WTC11 (cell line): ENCODE measurements at regions not wholly inside any gene's neighbourhood (a gene's known extent, or its start where the extent isn't known, plus 50 kb on each side); places are given as distances from the start of the nearest gene placed in this dataset.

ENCODE experiments used
- ATAC-seq: fragments of 200-7000 bp; cut with Tn5 transposase; 2 replicates; pipeline ENCODE4 v1.10.0; 2021; ENCODE audit warnings: mild to moderate bottlenecking, moderate library complexity
- CTCF ChIA-PET: fragments of 300-600 bp; sonication (Branson Sonifier 250); formaldehyde crosslinking; loops from one replicate; lab custom pipeline; 2021; ENCODE audit warnings: antibody characterized with exemption; lab: Charles Lee
- POLR2A ChIA-PET: fragments of 350-600 bp; sonication (Branson Sonifier 250); formaldehyde crosslinking; loops from one replicate; lab custom pipeline; 2021; ENCODE audit warnings: antibody characterized with exemption; lab: Charles Lee
- DNase-seq: peaks from one replicate; pipeline ENCODE4 v3.0.0; 2021; ENCODE audit warnings: low spot score
- H3K27ac Mint-ChIP-seq: 2 replicates; pipeline ENCODE4 v1.8.0; 2021; ENCODE audit warnings: mixed read lengths
- H3K27me3 Mint-ChIP-seq: 2 replicates; pipeline ENCODE4 v1.8.0; 2021; ENCODE audit warnings: low read depth, mild to moderate bottlenecking, moderate library complexity, mixed read lengths
- H3K36me3 Mint-ChIP-seq: 2 replicates; pipeline ENCODE4 v1.8.0; 2021; ENCODE audit warnings: mixed read lengths
- H3K4me1 Mint-ChIP-seq: 2 replicates; pipeline ENCODE4 v1.8.0; 2022; ENCODE audit warnings: mixed read lengths
- H3K4me3 Mint-ChIP-seq: 2 replicates; pipeline ENCODE4 v1.8.0; 2021; ENCODE audit warnings: mild to moderate bottlenecking, moderate library complexity, mixed read lengths
- H3K9me3 Mint-ChIP-seq: 2 replicates; pipeline ENCODE4 v1.8.0; 2021; ENCODE audit warnings: mixed read lengths
- ESRRA ChIP-seq: sonication (generic); formaldehyde crosslinking; IDR thresholded peaks from 2 replicates; pipeline ENCODE4 v1.8.1; 2022; ENCODE audit warnings: mild to moderate bottlenecking, missing genetic modification reagents, borderline replicate concordance
- ETV6 ChIP-seq: sonication (generic); formaldehyde crosslinking; IDR thresholded peaks from 2 replicates; pipeline ENCODE4 v1.8.1; 2022; ENCODE audit warnings: mild to moderate bottlenecking, missing genetic modification reagents
- FOXP1 ChIP-seq: sonication (generic); formaldehyde crosslinking; IDR thresholded peaks from 2 replicates; pipeline ENCODE4 v1.8.0; 2022; ENCODE audit warnings: missing genetic modification reagents, mild to moderate bottlenecking, moderate library complexity, borderline replicate concordance
- IRF2 ChIP-seq: sonication (generic); formaldehyde crosslinking; IDR thresholded peaks from 2 replicates; pipeline ENCODE4 v1.8.0; 2022; ENCODE audit warnings: low read depth, missing genetic modification reagents, borderline replicate concordance
- MXD4 ChIP-seq: fragments of 250-450 bp; sonication (Bioruptor Pico); IDR thresholded peaks from 2 replicates; pipeline ENCODE4 v1.8.0; 2021; ENCODE audit warnings: mild to moderate bottlenecking, moderate library complexity, borderline replicate concordance
- NFE2L1 ChIP-seq: sonication (generic); formaldehyde crosslinking; IDR thresholded peaks from 2 replicates; pipeline ENCODE4 v1.8.1; 2023; ENCODE audit warnings: missing genetic modification reagents
- NFYB ChIP-seq: sonication (generic); formaldehyde crosslinking; conservative IDR thresholded peaks from 2 replicates; pipeline ENCODE4 v1.8.0; 2022; ENCODE audit warnings: low read depth, missing genetic modification reagents
- NR3C1 ChIP-seq: sonication (generic); formaldehyde crosslinking; conservative IDR thresholded peaks from 2 replicates; pipeline ENCODE4 v1.8.1; 2023; ENCODE audit warnings: low read depth, mild to moderate bottlenecking, missing genetic modification reagents
- SMAD3 ChIP-seq: sonication (generic); formaldehyde crosslinking; IDR thresholded peaks from 2 replicates; pipeline ENCODE4 v1.8.0; 2022; ENCODE audit warnings: missing genetic modification reagents, mild to moderate bottlenecking, borderline replicate concordance
- ZNF232 ChIP-seq: sonication (generic); formaldehyde crosslinking; IDR thresholded peaks from 2 replicates; pipeline ENCODE4 v1.8.0; 2022; ENCODE audit warnings: mild to moderate bottlenecking, missing genetic modification reagents
- ZNF317 ChIP-seq: sonication (generic); formaldehyde crosslinking; IDR thresholded peaks from 2 replicates; pipeline ENCODE4 v1.8.1; 2023; ENCODE audit warnings: low read depth, mild to moderate bottlenecking, moderate library complexity, missing genetic modification reagents, borderline replicate concordance
- TF ChIP-seq, protein P1 (sequence below): sonication (generic); formaldehyde crosslinking; IDR thresholded peaks from 2 replicates; pipeline ENCODE4 v1.8.1; 2023; ENCODE audit warnings: mild to moderate bottlenecking, missing genetic modification reagents, borderline replicate concordance
- TF ChIP-seq, protein P2 (sequence below): sonication (generic); formaldehyde crosslinking; conservative IDR thresholded peaks from 2 replicates; pipeline ENCODE4 v1.8.1; 2022; ENCODE audit warnings: mild to moderate bottlenecking, missing genetic modification reagents
- TF ChIP-seq, protein P3 (sequence below): sonication (generic); formaldehyde crosslinking; IDR thresholded peaks from 2 replicates; pipeline ENCODE4 v1.8.1; 2022; ENCODE audit warnings: missing genetic modification reagents, borderline replicate concordance
- TF ChIP-seq, protein P4 (sequence below): sonication (generic); formaldehyde crosslinking; IDR thresholded peaks from 2 replicates; pipeline ENCODE4 v1.8.1; 2023; ENCODE audit warnings: mild to moderate bottlenecking, missing genetic modification reagents, moderate library complexity
- TF ChIP-seq, protein P5 (sequence below): sonication (generic); formaldehyde crosslinking; IDR thresholded peaks from 2 replicates; pipeline ENCODE4 v1.8.1; 2022; ENCODE audit warnings: low read depth, missing genetic modification reagents, borderline replicate concordance
- TF ChIP-seq, protein P6 (sequence below): fragments of 250-450 bp; sonication (Bioruptor Pico); IDR thresholded peaks from 2 replicates; pipeline ENCODE4 v1.8.0; 2021; ENCODE audit warnings: mild to moderate bottlenecking
- TF ChIP-seq, protein P7 (sequence below): sonication (generic); formaldehyde crosslinking; IDR thresholded peaks from 2 replicates; pipeline ENCODE4 v1.8.0; 2022; ENCODE audit warnings: missing genetic modification reagents

DNA sequence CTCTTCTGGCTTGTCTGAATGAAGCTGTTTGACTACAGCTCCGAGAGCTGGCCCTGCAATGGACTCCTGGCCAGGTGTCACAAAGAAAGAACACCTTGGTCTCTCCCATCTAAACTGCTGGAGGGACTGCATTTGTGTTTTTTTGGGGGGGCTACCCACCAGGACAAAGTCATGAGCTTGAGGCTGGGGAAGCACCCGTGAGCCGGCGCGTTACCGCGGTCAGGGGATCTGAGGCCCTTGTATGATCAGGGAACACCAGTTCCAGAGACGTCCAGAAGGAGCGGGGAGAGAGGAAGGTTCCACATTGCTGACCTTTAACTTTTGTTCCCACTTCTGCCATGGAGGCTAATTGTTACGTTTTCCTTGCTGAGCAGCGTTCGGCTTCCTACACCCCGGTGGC, 84.5 kb upstream of the C1orf174 start:
- no peak overlapping the region for H3K27ac Mint-ChIP-seq
- ChIA-PET POLR2A (no interaction called here), CTCF (no interaction called here)
- DNase-seq = no peak
- no peak overlapping the region for H3K4me3 Mint-ChIP-seq
- peaks cover 8% of the 10 kb centered on the region; the same call in 1 of the 2 replicates for H3K27me3 Mint-ChIP-seq
- ATAC-seq = no peak
- no peaks in the 10 kb centered on the region for H3K4me1 Mint-ChIP-seq
- peaks cover 70% of the 10 kb centered on the region for H3K9me3 Mint-ChIP-seq
- TF ChIP-seq, protein P1, sequence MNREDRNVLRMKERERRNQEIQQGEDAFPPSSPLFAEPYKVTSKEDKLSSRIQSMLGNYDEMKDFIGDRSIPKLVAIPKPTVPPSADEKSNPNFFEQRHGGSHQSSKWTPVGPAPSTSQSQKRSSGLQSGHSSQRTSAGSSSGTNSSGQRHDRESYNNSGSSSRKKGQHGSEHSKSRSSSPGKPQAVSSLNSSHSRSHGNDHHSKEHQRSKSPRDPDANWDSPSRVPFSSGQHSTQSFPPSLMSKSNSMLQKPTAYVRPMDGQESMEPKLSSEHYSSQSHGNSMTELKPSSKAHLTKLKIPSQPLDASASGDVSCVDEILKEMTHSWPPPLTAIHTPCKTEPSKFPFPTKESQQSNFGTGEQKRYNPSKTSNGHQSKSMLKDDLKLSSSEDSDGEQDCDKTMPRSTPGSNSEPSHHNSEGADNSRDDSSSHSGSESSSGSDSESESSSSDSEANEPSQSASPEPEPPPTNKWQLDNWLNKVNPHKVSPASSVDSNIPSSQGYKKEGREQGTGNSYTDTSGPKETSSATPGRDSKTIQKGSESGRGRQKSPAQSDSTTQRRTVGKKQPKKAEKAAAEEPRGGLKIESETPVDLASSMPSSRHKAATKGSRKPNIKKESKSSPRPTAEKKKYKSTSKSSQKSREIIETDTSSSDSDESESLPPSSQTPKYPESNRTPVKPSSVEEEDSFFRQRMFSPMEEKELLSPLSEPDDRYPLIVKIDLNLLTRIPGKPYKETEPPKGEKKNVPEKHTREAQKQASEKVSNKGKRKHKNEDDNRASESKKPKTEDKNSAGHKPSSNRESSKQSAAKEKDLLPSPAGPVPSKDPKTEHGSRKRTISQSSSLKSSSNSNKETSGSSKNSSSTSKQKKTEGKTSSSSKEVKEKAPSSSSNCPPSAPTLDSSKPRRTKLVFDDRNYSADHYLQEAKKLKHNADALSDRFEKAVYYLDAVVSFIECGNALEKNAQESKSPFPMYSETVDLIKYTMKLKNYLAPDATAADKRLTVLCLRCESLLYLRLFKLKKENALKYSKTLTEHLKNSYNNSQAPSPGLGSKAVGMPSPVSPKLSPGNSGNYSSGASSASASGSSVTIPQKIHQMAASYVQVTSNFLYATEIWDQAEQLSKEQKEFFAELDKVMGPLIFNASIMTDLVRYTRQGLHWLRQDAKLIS (CRISPR knock-in tag) = no peak
- TF ChIP-seq, protein P2, sequence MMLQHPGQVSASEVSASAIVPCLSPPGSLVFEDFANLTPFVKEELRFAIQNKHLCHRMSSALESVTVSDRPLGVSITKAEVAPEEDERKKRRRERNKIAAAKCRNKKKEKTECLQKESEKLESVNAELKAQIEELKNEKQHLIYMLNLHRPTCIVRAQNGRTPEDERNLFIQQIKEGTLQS (CRISPR knock-in tag) = no peak
- TF ChIP-seq, protein P3, sequence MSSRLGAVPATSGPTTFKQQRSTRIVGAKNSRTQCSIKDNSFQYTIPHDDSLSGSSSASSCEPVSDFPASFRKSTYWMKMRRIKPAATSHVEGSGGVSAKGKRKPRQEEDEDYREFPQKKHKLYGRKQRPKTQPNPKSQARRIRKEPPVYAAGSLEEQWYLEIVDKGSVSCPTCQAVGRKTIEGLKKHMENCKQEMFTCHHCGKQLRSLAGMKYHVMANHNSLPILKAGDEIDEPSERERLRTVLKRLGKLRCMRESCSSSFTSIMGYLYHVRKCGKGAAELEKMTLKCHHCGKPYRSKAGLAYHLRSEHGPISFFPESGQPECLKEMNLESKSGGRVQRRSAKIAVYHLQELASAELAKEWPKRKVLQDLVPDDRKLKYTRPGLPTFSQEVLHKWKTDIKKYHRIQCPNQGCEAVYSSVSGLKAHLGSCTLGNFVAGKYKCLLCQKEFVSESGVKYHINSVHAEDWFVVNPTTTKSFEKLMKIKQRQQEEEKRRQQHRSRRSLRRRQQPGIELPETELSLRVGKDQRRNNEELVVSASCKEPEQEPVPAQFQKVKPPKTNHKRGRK (CRISPR knock-in tag) = no peak
- TF ChIP-seq MXD4 (CRISPR knock-in tag) = no peak
- H3K36me3 Mint-ChIP-seq = peaks cover 49% of the 10 kb centered on the region

DNA sequence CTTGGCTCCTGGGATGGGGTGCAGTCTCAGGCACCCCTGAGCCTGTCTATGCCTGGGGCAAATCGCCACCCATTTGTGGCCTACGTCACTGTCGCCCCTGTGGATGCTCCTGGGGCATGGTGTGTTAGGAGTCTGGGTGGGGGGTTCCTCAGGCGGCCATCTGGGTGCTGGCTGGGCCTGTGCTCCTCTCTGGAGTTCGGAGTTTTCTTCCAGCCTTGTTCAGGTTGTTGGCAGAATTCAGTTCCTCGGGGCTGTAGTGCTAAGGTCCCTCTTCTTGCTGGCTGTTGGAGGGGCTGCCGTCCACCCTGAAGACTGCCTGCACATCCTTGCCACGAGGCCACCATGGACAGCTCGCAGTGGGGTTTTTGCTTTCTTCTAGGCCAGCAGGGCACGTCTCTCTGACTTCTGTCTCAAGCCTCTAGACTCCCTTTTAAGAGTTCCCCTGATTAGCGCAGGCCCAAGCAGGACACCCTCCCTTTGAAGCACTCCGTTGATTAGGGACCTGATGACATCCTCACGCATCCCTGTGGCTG, 86.7 kb upstream of the C1orf174 start:
- POLR2A ChIA-PET = no interaction called here
- DNase-seq (no peak), ATAC-seq (no peak)
- Mint-ChIP-seq H3K27me3 (peaks cover 3% of the 10 kb centered on the region), H3K9me3 (peaks cover 71% of the 10 kb centered on the region), H3K4me3 (no peak overlapping the region), H3K27ac (no peak overlapping the region), H3K4me1 (no peaks in the 10 kb centered on the region), H3K36me3 (peaks cover 52% of the 10 kb centered on the region)
- CTCF ChIA-PET = no interaction called here
- TF ChIP-seq, protein P4, sequence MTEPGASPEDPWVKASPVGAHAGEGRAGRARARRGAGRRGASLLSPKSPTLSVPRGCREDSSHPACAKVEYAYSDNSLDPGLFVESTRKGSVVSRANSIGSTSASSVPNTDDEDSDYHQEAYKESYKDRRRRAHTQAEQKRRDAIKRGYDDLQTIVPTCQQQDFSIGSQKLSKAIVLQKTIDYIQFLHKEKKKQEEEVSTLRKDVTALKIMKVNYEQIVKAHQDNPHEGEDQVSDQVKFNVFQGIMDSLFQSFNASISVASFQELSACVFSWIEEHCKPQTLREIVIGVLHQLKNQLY (CRISPR knock-in tag) = no peak
- TF ChIP-seq ZNF232 (CRISPR knock-in tag) = no peak
- no peak for TF ChIP-seq ETV6 (CRISPR knock-in tag)
- TF ChIP-seq, protein P5, sequence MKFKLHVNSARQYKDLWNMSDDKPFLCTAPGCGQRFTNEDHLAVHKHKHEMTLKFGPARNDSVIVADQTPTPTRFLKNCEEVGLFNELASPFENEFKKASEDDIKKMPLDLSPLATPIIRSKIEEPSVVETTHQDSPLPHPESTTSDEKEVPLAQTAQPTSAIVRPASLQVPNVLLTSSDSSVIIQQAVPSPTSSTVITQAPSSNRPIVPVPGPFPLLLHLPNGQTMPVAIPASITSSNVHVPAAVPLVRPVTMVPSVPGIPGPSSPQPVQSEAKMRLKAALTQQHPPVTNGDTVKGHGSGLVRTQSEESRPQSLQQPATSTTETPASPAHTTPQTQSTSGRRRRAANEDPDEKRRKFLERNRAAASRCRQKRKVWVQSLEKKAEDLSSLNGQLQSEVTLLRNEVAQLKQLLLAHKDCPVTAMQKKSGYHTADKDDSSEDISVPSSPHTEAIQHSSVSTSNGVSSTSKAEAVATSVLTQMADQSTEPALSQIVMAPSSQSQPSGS (CRISPR knock-in tag) = no peak
- no peak for TF ChIP-seq NFE2L1 (CRISPR knock-in tag)
- TF ChIP-seq NR3C1 = no peak
- TF ChIP-seq, protein P6, sequence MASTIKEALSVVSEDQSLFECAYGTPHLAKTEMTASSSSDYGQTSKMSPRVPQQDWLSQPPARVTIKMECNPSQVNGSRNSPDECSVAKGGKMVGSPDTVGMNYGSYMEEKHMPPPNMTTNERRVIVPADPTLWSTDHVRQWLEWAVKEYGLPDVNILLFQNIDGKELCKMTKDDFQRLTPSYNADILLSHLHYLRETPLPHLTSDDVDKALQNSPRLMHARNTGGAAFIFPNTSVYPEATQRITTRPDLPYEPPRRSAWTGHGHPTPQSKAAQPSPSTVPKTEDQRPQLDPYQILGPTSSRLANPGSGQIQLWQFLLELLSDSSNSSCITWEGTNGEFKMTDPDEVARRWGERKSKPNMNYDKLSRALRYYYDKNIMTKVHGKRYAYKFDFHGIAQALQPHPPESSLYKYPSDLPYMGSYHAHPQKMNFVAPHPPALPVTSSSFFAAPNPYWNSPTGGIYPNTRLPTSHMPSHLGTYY (CRISPR knock-in tag) = no peak
- no peak for TF ChIP-seq SMAD3 (CRISPR knock-in tag)
- TF ChIP-seq NFYB = no peak
- no peak for TF ChIP-seq IRF2 (CRISPR knock-in tag)
- TF ChIP-seq ZNF317 (CRISPR knock-in tag) = no peak
- TF ChIP-seq ESRRA = no peak
- TF ChIP-seq FOXP1 (CRISPR knock-in tag) = no peak
- TF ChIP-seq, protein P7, sequence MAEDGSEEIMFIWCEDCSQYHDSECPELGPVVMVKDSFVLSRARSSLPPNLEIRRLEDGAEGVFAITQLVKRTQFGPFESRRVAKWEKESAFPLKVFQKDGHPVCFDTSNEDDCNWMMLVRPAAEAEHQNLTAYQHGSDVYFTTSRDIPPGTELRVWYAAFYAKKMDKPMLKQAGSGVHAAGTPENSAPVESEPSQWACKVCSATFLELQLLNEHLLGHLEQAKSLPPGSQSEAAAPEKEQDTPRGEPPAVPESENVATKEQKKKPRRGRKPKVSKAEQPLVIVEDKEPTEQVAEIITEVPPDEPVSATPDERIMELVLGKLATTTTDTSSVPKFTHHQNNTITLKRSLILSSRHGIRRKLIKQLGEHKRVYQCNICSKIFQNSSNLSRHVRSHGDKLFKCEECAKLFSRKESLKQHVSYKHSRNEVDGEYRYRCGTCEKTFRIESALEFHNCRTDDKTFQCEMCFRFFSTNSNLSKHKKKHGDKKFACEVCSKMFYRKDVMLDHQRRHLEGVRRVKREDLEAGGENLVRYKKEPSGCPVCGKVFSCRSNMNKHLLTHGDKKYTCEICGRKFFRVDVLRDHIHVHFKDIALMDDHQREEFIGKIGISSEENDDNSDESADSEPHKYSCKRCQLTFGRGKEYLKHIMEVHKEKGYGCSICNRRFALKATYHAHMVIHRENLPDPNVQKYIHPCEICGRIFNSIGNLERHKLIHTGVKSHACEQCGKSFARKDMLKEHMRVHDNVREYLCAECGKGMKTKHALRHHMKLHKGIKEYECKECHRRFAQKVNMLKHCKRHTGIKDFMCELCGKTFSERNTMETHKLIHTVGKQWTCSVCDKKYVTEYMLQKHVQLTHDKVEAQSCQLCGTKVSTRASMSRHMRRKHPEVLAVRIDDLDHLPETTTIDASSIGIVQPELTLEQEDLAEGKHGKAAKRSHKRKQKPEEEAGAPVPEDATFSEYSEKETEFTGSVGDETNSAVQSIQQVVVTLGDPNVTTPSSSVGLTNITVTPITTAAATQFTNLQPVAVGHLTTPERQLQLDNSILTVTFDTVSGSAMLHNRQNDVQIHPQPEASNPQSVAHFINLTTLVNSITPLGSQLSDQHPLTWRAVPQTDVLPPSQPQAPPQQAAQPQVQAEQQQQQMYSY (CRISPR knock-in tag) = no peak
